GM21526 (cell line): ENCODE measurements at regions not wholly inside any gene's neighbourhood (a gene's known extent, or its start where the extent isn't known, plus 50 kb on each side); places are given as distances from the start of the nearest gene placed in this dataset.
"Not testable (repeated sequence)": the region's sequence is repeated elsewhere in the genome, so short reads cannot be mapped to it uniquely, and the experiment has no call there.

Source experiments
- ATAC-seq: cut with Tn5 transposase; IDR thresholded peaks from one replicate; pipeline ENCODE4 v1.9.1; 2021; ENCODE audit warnings: moderate library complexity; ENCODE audit not compliant: unreplicated experiment, low FRiP score

GRCh38 chr13:54657588-54657987 lies 1629.0 kb downstream of the OLFM4 start:
- ATAC-seq, result no peak

- ATAC-seq, result no peak
Measured at GRCh38 chr13:54658771-54659170, 1630.2 kb downstream of the OLFM4 start.

GRCh38 chr13:54660277-54660676 lies 1631.7 kb downstream of the OLFM4 start:
- no peak for ATAC-seq

GRCh38 chr13:54676526-54677113 lies 1648.0 kb downstream of the OLFM4 start:
- no peak for ATAC-seq

- ATAC-seq, result no peak
Measured at GRCh38 chr13:54682184-54682583, 1653.6 kb downstream of the OLFM4 start.

GRCh38 chr13:54687173-54687572 lies 1658.6 kb downstream of the OLFM4 start:
- ATAC-seq, result no peak

- ATAC-seq, result no peak
Measured at GRCh38 chr13:54699831-54700230, 1671.2 kb downstream of the OLFM4 start.

- ATAC-seq, result no peak
Measured at GRCh38 chr13:54705738-54706137, 1677.1 kb downstream of the OLFM4 start.

GRCh38 chr13:54706336-54706735 lies 1677.7 kb downstream of the OLFM4 start:
- ATAC-seq, result no peak

- no peak for ATAC-seq
Measured at GRCh38 chr13:54709546-54709945, 1680.9 kb downstream of the OLFM4 start.

GRCh38 chr13:54733639-54734038 lies 1705.0 kb downstream of the OLFM4 start:
- ATAC-seq, result no peak

GRCh38 chr13:54737211-54737610 lies 1708.6 kb downstream of the OLFM4 start:
- not testable (repeated sequence) for ATAC-seq

- ATAC-seq, result no peak
Measured at GRCh38 chr13:54742984-54743383, 1714.4 kb downstream of the OLFM4 start.

GRCh38 chr13:54744747-54745146 lies 1716.1 kb downstream of the OLFM4 start:
- no peak for ATAC-seq

GRCh38 chr13:54750521-54750920 lies 1721.9 kb downstream of the OLFM4 start:
- ATAC-seq, result no peak

GRCh38 chr13:54758795-54759194 lies 1730.2 kb downstream of the OLFM4 start:
- no peak for ATAC-seq

GRCh38 chr13:54768214-54768613 lies 1739.6 kb downstream of the OLFM4 start:
- ATAC-seq, result no peak

- ATAC-seq, result no peak
Measured at GRCh38 chr13:54775501-54776191, 1747.0 kb downstream of the OLFM4 start.

GRCh38 chr13:54787754-54788153 lies 1759.1 kb downstream of the OLFM4 start:
- no peak for ATAC-seq

- ATAC-seq, result no peak
Measured at GRCh38 chr13:54799621-54800226, 1771.1 kb downstream of the OLFM4 start.

- ATAC-seq, result no peak
Measured at GRCh38 chr13:54802226-54802625, 1773.6 kb downstream of the OLFM4 start.

- no peak for ATAC-seq
Measured at GRCh38 chr13:54805743-54806142, 1777.1 kb downstream of the OLFM4 start.
